Caco-2 (cell line): ENCODE measurements at regions not wholly inside any gene's neighbourhood (a gene's known extent, or its start where the extent isn't known, plus 50 kb on each side); places are given as distances from the start of the nearest gene placed in this dataset.
A peak's percentile ranks its signal among the peaks of the same experiment; 100 is the strongest.

ENCODE experiments used
- BruUV-seq: library from RNA; stranded (reverse); fragments of 400-500 nt; replicated peaks from 2 replicates; lab custom pipeline; 2021; lab: Mats Ljungman, UMichigan
- CTCF ChIA-PET: fragments of 300-600 bp; sonication (Branson Sonifier 250); formaldehyde crosslinking; loops from one replicate; lab custom pipeline; 2022; ENCODE audit warnings: antibody characterized with exemption; lab: Charles Lee
- POLR2A ChIA-PET: fragments of 300-600 bp; sonication (Branson Sonifier 250); formaldehyde crosslinking; loops from one replicate; lab custom pipeline; 2022; ENCODE audit warnings: antibody characterized with exemption; lab: Charles Lee
- DNase-seq, 2 experiments: peaks; one replicate each; pipeline versions ENCODE4 v3.0.0 to v3.0.0-alpha.2; 2020 to 2022
- H3K27me3 ChIP-seq: replicated peaks from 2 replicates; pipeline ENCODE4 v1.6.0; 2011; ENCODE audit warnings: low read length; ENCODE audit not compliant: control insufficient read depth, insufficient read depth
- H3K36me3 ChIP-seq: 2 replicates; pipeline ENCODE4 v1.5.1; 2011; ENCODE audit warnings: low read length; ENCODE audit not compliant: control insufficient read depth, insufficient read depth
- H3K4me1 ChIP-seq: fragments of 250-450 bp; sonication (Bioruptor Pico); 2 replicates; pipeline ENCODE4 v1.5.1; 2020; ENCODE audit warnings: mild to moderate bottlenecking
- H3K4me3 ChIP-seq: 2 replicates; pipeline ENCODE4 v1.5.1; 2011; ENCODE audit warnings: low read depth, mild to moderate bottlenecking, control low read depth, low read length
- H3K9me3 ChIP-seq: fragments of 250-450 bp; sonication (Bioruptor Pico); 2 replicates; pipeline ENCODE4 v1.5.1; 2020; ENCODE audit warnings: mild to moderate bottlenecking, moderate library complexity
- H3K27ac Mint-ChIP-seq: one replicate; pipeline ENCODE4 v1.8.0; 2022; ENCODE audit warnings: mixed read lengths; ENCODE audit not compliant: unreplicated experiment
- H3K27me3 Mint-ChIP-seq: one replicate; pipeline ENCODE4 v1.8.0; 2022; ENCODE audit warnings: mixed read lengths; ENCODE audit not compliant: insufficient read depth, unreplicated experiment
- H3K36me3 Mint-ChIP-seq: one replicate; pipeline ENCODE4 v1.8.0; 2022; ENCODE audit warnings: mild to moderate bottlenecking, mixed read lengths; ENCODE audit not compliant: insufficient read depth, unreplicated experiment
- H3K4me1 Mint-ChIP-seq: one replicate; pipeline ENCODE4 v1.8.0; 2022; ENCODE audit warnings: low read depth, mixed read lengths; ENCODE audit not compliant: unreplicated experiment
- H3K4me3 Mint-ChIP-seq: one replicate; pipeline ENCODE4 v1.8.0; 2022; ENCODE audit warnings: mild to moderate bottlenecking, moderate library complexity, mixed read lengths; ENCODE audit not compliant: unreplicated experiment
- H3K9me3 Mint-ChIP-seq: one replicate; pipeline ENCODE4 v1.8.0; 2022; ENCODE audit warnings: mixed read lengths; ENCODE audit not compliant: unreplicated experiment
- intact Hi-C: fragments of 100-400 bp; cut with micrococcal nuclease; formaldehyde crosslinking; loops from one replicate; pipeline ENCODE4 v1.10.0; 2022; ENCODE audit not compliant: unreplicated experiment
- TF ChIP-seq, protein P1 (sequence below), 2 experiments: fragments of 200-600 bp in 1 of 2; IDR thresholded peaks; 1 replicate in 1 of 2; 2 replicates in 1 of 2; pipeline versions ENCODE4 v1.5.1 to v1.8.0; 2011 to 2022; ENCODE audit warnings: antibody characterized with exemption in 1 of 2, control low read depth in 1 of 2, inconsistent platforms in 1 of 2, low read depth in 1 of 2, low read length in 1 of 2, mild to moderate bottlenecking in 1 of 2, moderate library complexity in 1 of 2; ENCODE audit not compliant: insufficient read depth in 1 of 2, severe bottlenecking in 1 of 2, unreplicated experiment in 1 of 2

- Mint-ChIP-seq H3K4me1 (peaks cover 7% of the 10 kb centered on the region), H3K4me3 (no peak overlapping the region), H3K27ac (no peak overlapping the region), H3K27me3 (no peaks in the 10 kb centered on the region), H3K9me3 (no peaks in the 10 kb centered on the region), H3K36me3 (no peaks in the 10 kb centered on the region)
- H3K4me1 ChIP-seq = peaks cover 5% of the 10 kb centered on the region; the same call in 1 of the 2 replicates
- TF ChIP-seq, protein P1, sequence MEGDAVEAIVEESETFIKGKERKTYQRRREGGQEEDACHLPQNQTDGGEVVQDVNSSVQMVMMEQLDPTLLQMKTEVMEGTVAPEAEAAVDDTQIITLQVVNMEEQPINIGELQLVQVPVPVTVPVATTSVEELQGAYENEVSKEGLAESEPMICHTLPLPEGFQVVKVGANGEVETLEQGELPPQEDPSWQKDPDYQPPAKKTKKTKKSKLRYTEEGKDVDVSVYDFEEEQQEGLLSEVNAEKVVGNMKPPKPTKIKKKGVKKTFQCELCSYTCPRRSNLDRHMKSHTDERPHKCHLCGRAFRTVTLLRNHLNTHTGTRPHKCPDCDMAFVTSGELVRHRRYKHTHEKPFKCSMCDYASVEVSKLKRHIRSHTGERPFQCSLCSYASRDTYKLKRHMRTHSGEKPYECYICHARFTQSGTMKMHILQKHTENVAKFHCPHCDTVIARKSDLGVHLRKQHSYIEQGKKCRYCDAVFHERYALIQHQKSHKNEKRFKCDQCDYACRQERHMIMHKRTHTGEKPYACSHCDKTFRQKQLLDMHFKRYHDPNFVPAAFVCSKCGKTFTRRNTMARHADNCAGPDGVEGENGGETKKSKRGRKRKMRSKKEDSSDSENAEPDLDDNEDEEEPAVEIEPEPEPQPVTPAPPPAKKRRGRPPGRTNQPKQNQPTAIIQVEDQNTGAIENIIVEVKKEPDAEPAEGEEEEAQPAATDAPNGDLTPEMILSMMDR (IDR thresholded peaks at IDR 0.05; ENCODE audit: insufficient read depth in 1 of 2, low read depth in 1 of 2, low read length in 1 of 2, severe bottlenecking in 1 of 2, unreplicated experiment in 1 of 2) = no peak
- no TSS peak for BruUV-seq
- no peaks in the 10 kb centered on the region for H3K27me3 ChIP-seq
- no peaks in the 10 kb centered on the region for H3K36me3 ChIP-seq
- intact Hi-C loops = no loop called here
- CTCF ChIA-PET = interaction anchor here (0.6 kb wide), 1 partner anchor 458 kb away, joined by 3 read pairs; no protein-coding TSS in a partner anchor
- peak in 1 of 2 experiments; percentile 21 for DNase-seq
- POLR2A ChIA-PET = interaction anchor here (0.6 kb wide), 1 partner anchor 395 kb away, joined by 4 read pairs; no protein-coding TSS in a partner anchor
- H3K4me3 ChIP-seq = no peak overlapping the region
- H3K9me3 ChIP-seq = no peaks in the 10 kb centered on the region
Observed at GRCh38 chr17:69714669-69715068, 300.2 kb downstream of the MAP2K6 start.

DNA sequence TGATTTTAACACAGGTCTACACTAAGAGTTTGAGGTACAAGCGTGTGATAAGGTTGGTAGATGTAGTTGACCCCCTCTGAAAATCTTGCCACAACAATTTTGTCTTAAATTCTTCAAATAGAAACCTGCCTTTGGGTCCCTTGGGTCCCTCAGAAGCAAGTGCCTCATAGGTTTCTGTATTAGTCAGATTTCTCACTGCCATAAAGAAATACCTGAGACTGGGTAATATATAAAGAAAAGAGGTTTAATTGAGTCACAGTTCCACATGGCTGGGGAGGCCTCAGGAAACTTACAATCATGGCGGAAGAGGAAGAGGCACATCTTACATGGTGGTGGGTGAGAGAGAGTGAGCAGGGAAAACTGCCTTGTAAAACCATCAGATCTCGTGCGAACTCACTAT lies 301.2 kb downstream of the MAP2K6 start:
- H3K4me1 Mint-ChIP-seq = peaks cover 7% of the 10 kb centered on the region
- H3K27me3 ChIP-seq = no peaks in the 10 kb centered on the region
- H3K9me3 Mint-ChIP-seq = no peaks in the 10 kb centered on the region
- H3K36me3 ChIP-seq = no peaks in the 10 kb centered on the region
- no peak for DNase-seq
- no peak overlapping the region for H3K4me3 Mint-ChIP-seq
- no peaks in the 10 kb centered on the region for H3K36me3 Mint-ChIP-seq
- POLR2A ChIA-PET = no interaction called here
- H3K4me3 ChIP-seq = no peak overlapping the region
- intact Hi-C loops = no loop called here
- CTCF ChIA-PET = no interaction called here
- no peak overlapping the region for H3K27ac Mint-ChIP-seq
- H3K27me3 Mint-ChIP-seq = no peaks in the 10 kb centered on the region
- peaks cover 5% of the 10 kb centered on the region; the same call in 1 of the 2 replicates for H3K4me1 ChIP-seq
- no peaks in the 10 kb centered on the region for H3K9me3 ChIP-seq
- BruUV-seq = no TSS peak
- TF ChIP-seq, protein P1 (IDR thresholded peaks at IDR 0.05; ENCODE audit: insufficient read depth in 1 of 2, low read depth in 1 of 2, low read length in 1 of 2, severe bottlenecking in 1 of 2, unreplicated experiment in 1 of 2) = no peak

- Mint-ChIP-seq H3K4me3 (no peak overlapping the region), H3K27me3 (peaks cover 3% of the 10 kb centered on the region), H3K9me3 (no peaks in the 10 kb centered on the region), H3K36me3 (no peaks in the 10 kb centered on the region), H3K4me1 (peaks cover 7% of the 10 kb centered on the region), H3K27ac (no peak overlapping the region)
- Histone ChIP-seq H3K9me3 (no peaks in the 10 kb centered on the region), H3K4me3 (no peak overlapping the region), H3K36me3 (no peaks in the 10 kb centered on the region), H3K27me3 (no peaks in the 10 kb centered on the region), H3K4me1 (peaks cover 5% of the 10 kb centered on the region; the same call in 1 of the 2 replicates)
- intact Hi-C loops = no loop called here
- no TSS peak for BruUV-seq
- TF ChIP-seq, protein P1 (IDR thresholded peaks at IDR 0.05; ENCODE audit: insufficient read depth in 1 of 2, low read depth in 1 of 2, low read length in 1 of 2, severe bottlenecking in 1 of 2, unreplicated experiment in 1 of 2) = no peak
- CTCF ChIA-PET = no interaction called here
- no peak for DNase-seq
- POLR2A ChIA-PET = no interaction called here
Observed at GRCh38 chr17:69716556-69716955, 302.1 kb downstream of the MAP2K6 start.
